ENCODE measurements at regions not wholly inside any gene's neighbourhood (a gene's known extent, or its start where the extent isn't known, plus 50 kb on each side); places are given as distances from the start of the nearest gene placed in this dataset.

DNA sequence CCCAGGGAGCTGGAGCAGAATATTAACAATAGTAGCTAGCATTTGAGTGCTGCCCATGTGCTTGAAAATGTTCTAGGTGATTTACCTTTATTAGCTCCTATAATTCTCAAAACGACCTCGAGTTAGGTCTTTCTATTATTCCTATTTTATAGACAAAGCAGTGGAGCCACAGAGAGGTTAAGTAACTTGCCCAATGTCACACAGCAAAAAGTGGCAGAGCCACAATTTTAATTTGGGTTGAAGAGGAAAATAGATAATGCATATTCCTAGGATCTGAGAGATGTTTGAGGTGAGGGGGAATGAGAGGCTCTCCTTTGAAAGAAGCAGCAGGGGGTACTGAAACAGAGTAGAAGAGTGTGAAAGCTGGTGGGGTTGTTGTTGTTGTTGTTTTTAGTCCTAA lies 354.5 kb upstream of the SLC35B3 start:
- Histone ChIP-seq H3K27ac (ENCODE audit: poor library complexity, severe bottlenecking) (no peak overlapping the region), H3K4me1 (ENCODE audit: insufficient read depth, poor library complexity, severe bottlenecking) (no peaks in the 10 kb centered on the region), H3K4me3 (ENCODE audit: severe bottlenecking) (no peak overlapping the region), H3K27me3 (ENCODE audit: insufficient read depth, poor library complexity, severe bottlenecking) (no peaks in the 10 kb centered on the region), H3K9me3 (ENCODE audit: severe bottlenecking) (no peaks in the 10 kb centered on the region), H3K36me3 (ENCODE audit: low read depth) (no peaks in the 10 kb centered on the region)
- TF ChIP-seq, protein P1, sequence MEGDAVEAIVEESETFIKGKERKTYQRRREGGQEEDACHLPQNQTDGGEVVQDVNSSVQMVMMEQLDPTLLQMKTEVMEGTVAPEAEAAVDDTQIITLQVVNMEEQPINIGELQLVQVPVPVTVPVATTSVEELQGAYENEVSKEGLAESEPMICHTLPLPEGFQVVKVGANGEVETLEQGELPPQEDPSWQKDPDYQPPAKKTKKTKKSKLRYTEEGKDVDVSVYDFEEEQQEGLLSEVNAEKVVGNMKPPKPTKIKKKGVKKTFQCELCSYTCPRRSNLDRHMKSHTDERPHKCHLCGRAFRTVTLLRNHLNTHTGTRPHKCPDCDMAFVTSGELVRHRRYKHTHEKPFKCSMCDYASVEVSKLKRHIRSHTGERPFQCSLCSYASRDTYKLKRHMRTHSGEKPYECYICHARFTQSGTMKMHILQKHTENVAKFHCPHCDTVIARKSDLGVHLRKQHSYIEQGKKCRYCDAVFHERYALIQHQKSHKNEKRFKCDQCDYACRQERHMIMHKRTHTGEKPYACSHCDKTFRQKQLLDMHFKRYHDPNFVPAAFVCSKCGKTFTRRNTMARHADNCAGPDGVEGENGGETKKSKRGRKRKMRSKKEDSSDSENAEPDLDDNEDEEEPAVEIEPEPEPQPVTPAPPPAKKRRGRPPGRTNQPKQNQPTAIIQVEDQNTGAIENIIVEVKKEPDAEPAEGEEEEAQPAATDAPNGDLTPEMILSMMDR (IDR thresholded peaks at IDR 0.05; ENCODE audit: poor library complexity, severe bottlenecking) = no peak
- DNase-seq (ENCODE audit: low spot score) (no peak), ATAC-seq (ENCODE audit: low read depth) (no peak)

DNA sequence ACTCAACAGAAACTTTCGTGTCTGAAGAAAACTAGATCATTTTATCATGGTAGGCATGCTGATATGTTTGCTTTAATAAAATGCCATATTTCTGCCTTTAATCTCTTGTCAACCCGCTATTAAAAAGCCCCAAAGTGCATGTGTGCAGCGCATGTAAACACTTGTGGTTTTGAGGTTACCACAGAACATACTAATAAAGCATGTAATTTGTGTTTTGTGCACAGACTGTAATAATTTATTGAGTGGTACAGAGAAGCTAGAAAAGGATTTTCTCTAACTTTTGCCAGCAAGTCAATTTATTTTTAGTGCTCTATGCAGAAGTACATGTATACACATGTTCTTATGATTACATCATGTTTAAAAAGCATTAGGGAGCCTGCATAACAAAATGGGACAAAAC lies 349.9 kb upstream of the SLC35B3 start:
- DNase-seq (ENCODE audit: low spot score) (no peak), ATAC-seq (ENCODE audit: low read depth) (no peak)
- no peak overlapping the region for H3K27ac ChIP-seq (ENCODE audit: poor library complexity, severe bottlenecking)
- H3K9me3 ChIP-seq (ENCODE audit: severe bottlenecking) = no peaks in the 10 kb centered on the region
- no peaks in the 10 kb centered on the region for H3K27me3 ChIP-seq (ENCODE audit: insufficient read depth, poor library complexity, severe bottlenecking)
- no peaks in the 10 kb centered on the region for H3K4me1 ChIP-seq (ENCODE audit: insufficient read depth, poor library complexity, severe bottlenecking)
- H3K36me3 ChIP-seq (ENCODE audit: low read depth) = no peaks in the 10 kb centered on the region
- TF ChIP-seq, protein P1 (IDR thresholded peaks at IDR 0.05; ENCODE audit: poor library complexity, severe bottlenecking) = no peak
- H3K4me3 ChIP-seq (ENCODE audit: severe bottlenecking) = no peak overlapping the region

DNA sequence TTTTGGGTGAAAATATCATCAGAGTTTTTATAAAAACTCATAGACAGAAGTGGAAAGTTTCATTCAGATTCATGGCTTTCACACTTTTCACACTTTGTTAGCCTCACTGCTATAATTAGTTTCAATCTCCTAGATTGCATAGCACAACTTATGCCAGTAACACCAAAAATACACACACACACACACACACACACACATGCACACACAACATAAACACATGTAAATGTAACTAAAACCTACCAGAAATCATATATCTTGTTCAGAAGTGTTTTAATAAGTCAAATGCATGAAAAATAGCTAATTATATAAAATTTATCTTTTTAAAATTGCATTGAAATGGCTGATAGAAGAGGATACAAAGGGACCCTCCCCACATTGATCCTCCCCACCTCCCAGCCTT lies 347.8 kb upstream of the SLC35B3 start:
- DNase-seq (ENCODE audit: low spot score) (no peak), ATAC-seq (ENCODE audit: low read depth) (no peak)
- TF ChIP-seq, protein P1 (IDR thresholded peaks at IDR 0.05; ENCODE audit: poor library complexity, severe bottlenecking) = no peak

DNA sequence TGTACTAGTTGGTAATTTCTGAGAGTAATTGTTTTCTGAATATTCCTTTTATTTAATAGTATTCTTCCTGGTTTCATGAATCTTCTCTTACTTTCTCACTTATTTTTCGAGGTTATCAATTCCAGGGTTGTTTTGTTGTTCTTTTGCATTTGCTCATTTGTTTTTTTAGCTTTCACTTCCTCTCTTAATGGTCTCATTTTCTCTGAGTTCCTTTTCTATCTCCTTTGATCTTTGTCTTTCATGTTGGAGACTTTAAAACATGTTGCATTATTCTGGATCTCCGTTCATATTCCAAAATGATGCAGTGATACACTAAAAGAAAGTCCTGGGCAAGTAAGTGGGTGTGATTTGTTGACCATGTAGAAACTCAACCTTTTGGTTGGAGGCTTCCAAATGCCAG lies 345.3 kb upstream of the SLC35B3 start:
- Histone ChIP-seq H3K4me1 (ENCODE audit: insufficient read depth, poor library complexity, severe bottlenecking) (no peaks in the 10 kb centered on the region), H3K27ac (ENCODE audit: poor library complexity, severe bottlenecking) (no peak overlapping the region), H3K27me3 (ENCODE audit: insufficient read depth, poor library complexity, severe bottlenecking) (no peaks in the 10 kb centered on the region), H3K9me3 (ENCODE audit: severe bottlenecking) (no peaks in the 10 kb centered on the region), H3K36me3 (ENCODE audit: low read depth) (no peaks in the 10 kb centered on the region), H3K4me3 (ENCODE audit: severe bottlenecking) (no peak overlapping the region)
- ATAC-seq (ENCODE audit: low read depth) (no peak), DNase-seq (ENCODE audit: low spot score) (no peak)
- TF ChIP-seq, protein P1 (IDR thresholded peaks at IDR 0.05; ENCODE audit: poor library complexity, severe bottlenecking) = no peak

More for the DNA sequence above, 347.8 kb upstream of the SLC35B3 start:
- no peaks in the 10 kb centered on the region for H3K36me3 ChIP-seq (ENCODE audit: low read depth)
- H3K4me3 ChIP-seq (ENCODE audit: severe bottlenecking) = no peak overlapping the region
- H3K9me3 ChIP-seq (ENCODE audit: severe bottlenecking) = no peaks in the 10 kb centered on the region
- no peaks in the 10 kb centered on the region for H3K4me1 ChIP-seq (ENCODE audit: insufficient read depth, poor library complexity, severe bottlenecking)
- H3K27ac ChIP-seq (ENCODE audit: poor library complexity, severe bottlenecking) = no peak overlapping the region
- no peaks in the 10 kb centered on the region for H3K27me3 ChIP-seq (ENCODE audit: insufficient read depth, poor library complexity, severe bottlenecking)

DNA sequence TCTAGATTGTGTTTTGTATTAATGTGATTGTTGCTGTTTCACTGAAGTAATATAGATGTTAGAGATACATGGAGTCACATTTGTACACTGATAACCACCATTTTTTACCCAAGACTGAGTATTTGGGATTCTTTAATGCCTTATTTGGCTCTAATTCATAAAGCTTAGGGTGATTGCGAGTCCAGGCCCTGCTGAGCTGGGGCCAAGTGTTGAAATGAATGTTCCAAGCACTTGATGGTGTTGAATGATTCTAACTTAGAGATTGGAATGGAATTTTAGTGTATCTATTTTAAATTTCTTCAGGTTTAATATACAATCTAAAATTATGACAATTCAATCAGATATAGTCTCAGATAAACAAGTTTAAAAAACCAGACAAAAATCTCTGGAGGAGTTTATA lies 329.4 kb upstream of the SLC35B3 start:
- DNase-seq (ENCODE audit: low spot score) (no peak), ATAC-seq (ENCODE audit: low read depth) (no peak)
- H3K9me3 ChIP-seq (ENCODE audit: severe bottlenecking) = no peaks in the 10 kb centered on the region
- no peaks in the 10 kb centered on the region for H3K4me1 ChIP-seq (ENCODE audit: insufficient read depth, poor library complexity, severe bottlenecking)
- H3K27ac ChIP-seq (ENCODE audit: poor library complexity, severe bottlenecking) = no peak overlapping the region
- TF ChIP-seq, protein P1 (IDR thresholded peaks at IDR 0.05; ENCODE audit: poor library complexity, severe bottlenecking) = no peak
- no peak overlapping the region for H3K4me3 ChIP-seq (ENCODE audit: severe bottlenecking)
- no peaks in the 10 kb centered on the region for H3K27me3 ChIP-seq (ENCODE audit: insufficient read depth, poor library complexity, severe bottlenecking)
- H3K36me3 ChIP-seq (ENCODE audit: low read depth) = no peaks in the 10 kb centered on the region
